ENCODE measurements at regions not wholly inside any gene's neighbourhood (a gene's known extent, or its start where the extent isn't known, plus 50 kb on each side); places are given as distances from the start of the nearest gene placed in this dataset.

DNA sequence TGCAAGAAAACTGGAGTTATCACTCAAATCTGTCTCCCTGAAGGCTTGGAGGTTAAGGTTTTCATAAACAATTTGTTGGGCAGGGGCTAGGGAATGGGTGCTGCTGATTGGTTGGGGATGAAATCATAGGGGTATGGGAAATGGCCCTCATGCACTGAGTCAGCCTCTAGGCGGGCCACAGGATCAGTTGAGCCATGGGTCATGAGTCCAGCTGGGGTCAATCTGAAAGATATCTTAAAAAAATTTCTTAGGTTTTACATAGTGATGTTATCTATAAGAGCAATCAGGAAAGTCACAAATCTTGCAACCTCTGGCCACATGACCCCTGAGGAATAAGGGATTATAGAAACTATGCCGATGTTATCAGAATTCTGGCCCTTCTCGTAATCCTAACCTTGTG lies 491.7 kb downstream of the ZIC1 start:
- ChIA-PET POLR2A (ENCODE audit: low non-redundant PET) (no interaction called here), CTCF (no interaction called here)
- BruUV-seq (replicated peaks), result no TSS peak
- TF ChIP-seq, protein P1, sequence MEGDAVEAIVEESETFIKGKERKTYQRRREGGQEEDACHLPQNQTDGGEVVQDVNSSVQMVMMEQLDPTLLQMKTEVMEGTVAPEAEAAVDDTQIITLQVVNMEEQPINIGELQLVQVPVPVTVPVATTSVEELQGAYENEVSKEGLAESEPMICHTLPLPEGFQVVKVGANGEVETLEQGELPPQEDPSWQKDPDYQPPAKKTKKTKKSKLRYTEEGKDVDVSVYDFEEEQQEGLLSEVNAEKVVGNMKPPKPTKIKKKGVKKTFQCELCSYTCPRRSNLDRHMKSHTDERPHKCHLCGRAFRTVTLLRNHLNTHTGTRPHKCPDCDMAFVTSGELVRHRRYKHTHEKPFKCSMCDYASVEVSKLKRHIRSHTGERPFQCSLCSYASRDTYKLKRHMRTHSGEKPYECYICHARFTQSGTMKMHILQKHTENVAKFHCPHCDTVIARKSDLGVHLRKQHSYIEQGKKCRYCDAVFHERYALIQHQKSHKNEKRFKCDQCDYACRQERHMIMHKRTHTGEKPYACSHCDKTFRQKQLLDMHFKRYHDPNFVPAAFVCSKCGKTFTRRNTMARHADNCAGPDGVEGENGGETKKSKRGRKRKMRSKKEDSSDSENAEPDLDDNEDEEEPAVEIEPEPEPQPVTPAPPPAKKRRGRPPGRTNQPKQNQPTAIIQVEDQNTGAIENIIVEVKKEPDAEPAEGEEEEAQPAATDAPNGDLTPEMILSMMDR (conservative IDR thresholded peaks at IDR 0.05; ENCODE audit: low read depth, low read length), result no peak
- TF ChIP-seq EZH2 (IDR thresholded peaks at IDR 0.05; ENCODE audit: borderline replicate concordance, low read depth, low read length, poor library complexity, severe bottlenecking), result no peak
- DNase-seq (ENCODE audit: low spot score), result no peak
- Histone ChIP-seq H3K36me3 (ENCODE audit: insufficient read depth, low read length, poor library complexity, severe bottlenecking) (no peaks in the 10 kb centered on the region), H3K4me1 (ENCODE audit: insufficient read depth, low read length, poor library complexity, severe bottlenecking) (no peaks in the 10 kb centered on the region), H3K9me3 (ENCODE audit: low read depth, low read length, poor library complexity, severe bottlenecking) (no peaks in the 10 kb centered on the region), H3K27me3 (replicated peaks; ENCODE audit: insufficient read depth, low read depth, low read length, poor library complexity) (no peaks in the 10 kb centered on the region), H3K4me3 (ENCODE audit: low read depth, low read length, poor library complexity, severe bottlenecking) (no peak overlapping the region), H3K27ac (ENCODE audit: low read depth, low read length, poor library complexity, severe bottlenecking) (no peak overlapping the region)
- intact Hi-C loops (cut with micrococcal nuclease; ENCODE audit: unreplicated experiment), result no loop called here

DNA sequence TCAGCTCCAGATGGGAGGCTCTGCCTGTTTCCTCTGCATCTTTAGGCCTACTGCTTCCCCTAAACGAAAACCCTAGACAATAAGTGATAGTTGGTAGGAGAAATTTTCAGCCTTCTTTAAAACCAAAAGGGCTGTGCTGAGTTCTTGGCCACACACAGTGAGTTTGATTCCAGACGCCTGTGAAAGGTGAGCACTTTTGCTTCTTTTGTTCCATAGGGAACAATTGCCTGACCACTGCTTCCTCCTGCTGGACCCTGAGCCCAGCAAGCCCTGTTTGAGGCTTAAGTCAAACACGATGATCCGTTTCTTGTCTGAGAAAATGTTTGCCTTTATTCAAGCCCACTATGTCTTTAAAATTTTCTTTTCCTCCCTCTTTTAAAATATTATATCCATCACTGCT lies 493.9 kb downstream of the ZIC1 start:
- no peaks in the 10 kb centered on the region for H3K27me3 ChIP-seq (replicated peaks; ENCODE audit: insufficient read depth, low read depth, low read length, poor library complexity)
- CTCF ChIA-PET, result no interaction called here
- POLR2A ChIA-PET (ENCODE audit: low non-redundant PET), result no interaction called here
- H3K4me3 ChIP-seq (ENCODE audit: low read depth, low read length, poor library complexity, severe bottlenecking), result no peak overlapping the region
- H3K9me3 ChIP-seq (ENCODE audit: low read depth, low read length, poor library complexity, severe bottlenecking), result no peaks in the 10 kb centered on the region
- BruUV-seq (replicated peaks), result no TSS peak
- TF ChIP-seq EZH2 (IDR thresholded peaks at IDR 0.05; ENCODE audit: borderline replicate concordance, low read depth, low read length, poor library complexity, severe bottlenecking), result no peak
- TF ChIP-seq, protein P1 (conservative IDR thresholded peaks at IDR 0.05; ENCODE audit: low read depth, low read length), result no peak
- no peak for DNase-seq (ENCODE audit: low spot score)
- H3K27ac ChIP-seq (ENCODE audit: low read depth, low read length, poor library complexity, severe bottlenecking), result no peak overlapping the region
- no peaks in the 10 kb centered on the region for H3K4me1 ChIP-seq (ENCODE audit: insufficient read depth, low read length, poor library complexity, severe bottlenecking)
- H3K36me3 ChIP-seq (ENCODE audit: insufficient read depth, low read length, poor library complexity, severe bottlenecking), result no peaks in the 10 kb centered on the region
- intact Hi-C loops (cut with micrococcal nuclease; ENCODE audit: unreplicated experiment), result no loop called here

DNA sequence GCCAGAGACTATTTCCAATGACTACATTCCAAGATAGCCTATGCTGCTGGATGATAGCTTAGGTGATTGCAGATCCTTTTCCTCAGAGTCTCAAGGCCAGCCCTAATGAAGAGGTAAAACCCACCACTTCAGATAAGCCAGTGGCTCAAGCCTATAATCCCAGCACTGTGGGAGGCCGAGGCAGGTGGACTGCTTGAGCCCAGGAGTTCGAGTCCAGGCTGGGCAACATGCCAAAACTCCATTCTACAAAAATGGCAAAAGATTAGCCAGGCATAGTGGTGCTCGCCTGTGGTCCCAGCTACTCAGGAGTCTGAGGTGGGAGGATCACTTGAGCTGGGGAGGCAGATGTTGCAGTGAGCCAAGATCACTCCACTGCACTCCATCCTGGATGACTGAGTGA lies 495.3 kb downstream of the ZIC1 start:
- ChIA-PET CTCF (no interaction called here), POLR2A (ENCODE audit: low non-redundant PET) (no interaction called here)
- no peak overlapping the region for H3K27ac ChIP-seq (ENCODE audit: low read depth, low read length, poor library complexity, severe bottlenecking)
- intact Hi-C loops (cut with micrococcal nuclease; ENCODE audit: unreplicated experiment), result no loop called here
- no peak overlapping the region for H3K4me3 ChIP-seq (ENCODE audit: low read depth, low read length, poor library complexity, severe bottlenecking)
- H3K36me3 ChIP-seq (ENCODE audit: insufficient read depth, low read length, poor library complexity, severe bottlenecking), result no peaks in the 10 kb centered on the region
- no peak for TF ChIP-seq EZH2 (IDR thresholded peaks at IDR 0.05; ENCODE audit: borderline replicate concordance, low read depth, low read length, poor library complexity, severe bottlenecking)
- TF ChIP-seq, protein P1 (conservative IDR thresholded peaks at IDR 0.05; ENCODE audit: low read depth, low read length), result no peak
- DNase-seq (ENCODE audit: low spot score), result no peak
- no TSS peak for BruUV-seq (replicated peaks)
- no peaks in the 10 kb centered on the region for H3K27me3 ChIP-seq (replicated peaks; ENCODE audit: insufficient read depth, low read depth, low read length, poor library complexity)
- no peaks in the 10 kb centered on the region for H3K4me1 ChIP-seq (ENCODE audit: insufficient read depth, low read length, poor library complexity, severe bottlenecking)
- H3K9me3 ChIP-seq (ENCODE audit: low read depth, low read length, poor library complexity, severe bottlenecking), result no peaks in the 10 kb centered on the region

All from A673 (cell line).